Activated T-cell treated with anti-CD3 and anti-CD28 coated beads for 4 hours (primary cell): ENCODE measurements at regions not wholly inside any gene's neighbourhood (a gene's known extent, or its start where the extent isn't known, plus 50 kb on each side); places are given as distances from the start of the nearest gene placed in this dataset.

Experiments
- DNase-seq: peaks from one replicate; pipeline ENCODE4 v3.0.0-alpha.2; 2020

DNA sequence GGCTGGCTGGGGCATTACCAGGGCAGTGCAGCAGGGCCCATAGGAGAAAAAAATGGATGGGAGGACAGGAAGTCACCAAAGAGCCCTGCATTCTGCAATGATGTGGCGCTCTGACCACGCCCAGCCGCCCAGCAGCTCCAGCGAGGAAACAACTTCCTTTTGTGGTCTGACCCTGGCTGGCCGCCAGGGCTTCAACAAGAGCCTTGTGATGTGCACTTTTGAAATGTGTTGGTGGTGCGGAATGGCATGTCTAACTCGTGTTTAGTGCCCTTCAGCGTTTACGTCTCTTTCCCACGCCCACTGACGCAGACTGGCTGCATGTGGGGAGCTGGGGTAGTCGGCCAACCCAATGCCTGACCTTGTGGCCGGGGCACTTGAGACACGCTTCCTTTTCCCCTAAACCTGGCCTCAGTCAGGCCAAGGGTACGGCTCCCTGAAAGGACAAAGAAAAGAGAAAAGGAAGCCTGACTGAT is 81.9 kb upstream of the CTNNB1 start:
- DNase-seq, result peak; percentile 40

GRCh38 chr3:41118461-41119390 is 80.6 kb upstream of the CTNNB1 start:
- no peak for DNase-seq

- DNase-seq, result no peak
Measured at GRCh38 chr3:41120460-41120859, 78.8 kb upstream of the CTNNB1 start.

DNA sequence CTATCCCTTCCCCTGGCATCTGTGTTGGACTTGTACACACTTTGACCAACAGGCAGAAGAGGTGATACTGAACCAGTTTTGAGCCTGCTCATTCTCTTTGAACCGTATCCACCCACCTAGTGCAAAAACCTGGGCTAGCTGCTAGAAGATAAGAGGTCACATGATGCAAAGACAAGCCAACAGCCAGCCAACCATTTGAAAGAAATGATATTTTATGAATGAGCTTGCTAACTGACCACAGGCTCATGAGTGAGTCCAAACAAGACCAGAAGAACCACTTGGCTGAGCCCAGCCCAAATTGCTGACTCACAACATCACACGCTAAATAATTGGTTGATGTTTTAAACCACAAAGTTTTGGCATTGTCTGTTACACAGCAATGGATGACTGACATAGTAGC is 74.0 kb upstream of the CTNNB1 start:
- DNase-seq, result no peak

GRCh38 chr3:41126472-41126871 is 72.8 kb upstream of the CTNNB1 start:
- no peak for DNase-seq

- no peak for DNase-seq
Measured at GRCh38 chr3:41126961-41127360, 72.3 kb upstream of the CTNNB1 start.

GRCh38 chr3:41127414-41127813 is 71.9 kb upstream of the CTNNB1 start:
- no peak for DNase-seq

- no peak for DNase-seq
Measured at GRCh38 chr3:41129731-41130130, 69.6 kb upstream of the CTNNB1 start.

GRCh38 chr3:41131224-41131623 is 68.1 kb upstream of the CTNNB1 start:
- no peak for DNase-seq

DNA sequence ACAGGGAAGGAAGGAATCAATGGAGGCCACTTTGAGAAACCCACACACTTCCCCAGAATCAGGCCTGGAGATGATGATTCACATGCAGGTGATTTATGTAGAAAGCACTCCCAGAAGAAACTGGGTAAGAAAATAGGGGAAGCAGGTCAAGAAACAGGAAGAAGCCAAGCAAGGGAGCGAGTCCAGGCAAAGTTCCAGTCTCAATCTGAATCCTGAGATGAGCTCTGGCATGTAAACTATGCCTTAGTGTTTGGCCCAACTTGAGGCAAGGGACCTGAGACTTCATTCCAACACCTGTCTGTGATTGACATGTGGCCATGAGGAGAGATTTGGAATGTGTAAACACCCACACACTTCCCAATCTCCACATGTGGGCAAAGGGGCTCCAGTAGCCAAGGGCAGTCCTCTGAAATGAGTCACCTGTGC is 61.6 kb upstream of the CTNNB1 start:
- no peak for DNase-seq

- no peak for DNase-seq
Measured at GRCh38 chr3:41138146-41138545, 61.2 kb upstream of the CTNNB1 start.

DNA sequence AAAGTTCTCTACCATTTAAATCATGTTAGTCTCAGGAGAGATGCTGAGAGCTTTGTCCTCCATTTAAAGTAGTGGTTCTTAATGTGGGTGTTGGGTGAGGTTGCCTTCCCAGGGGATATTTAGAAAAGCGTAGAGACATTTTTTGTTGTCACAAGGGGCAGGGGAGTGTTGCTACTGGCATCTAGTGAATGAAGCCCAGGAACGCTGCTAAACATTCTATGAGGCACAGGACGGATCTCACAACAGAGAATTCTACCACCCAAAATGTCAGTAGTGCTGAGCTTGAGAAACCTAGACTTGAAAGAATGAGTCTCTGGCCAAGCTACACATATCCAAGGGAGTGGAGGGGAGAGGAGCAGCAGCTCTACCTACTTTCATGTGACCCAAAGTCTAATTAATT is 60.7 kb upstream of the CTNNB1 start:
- no peak for DNase-seq

DNA sequence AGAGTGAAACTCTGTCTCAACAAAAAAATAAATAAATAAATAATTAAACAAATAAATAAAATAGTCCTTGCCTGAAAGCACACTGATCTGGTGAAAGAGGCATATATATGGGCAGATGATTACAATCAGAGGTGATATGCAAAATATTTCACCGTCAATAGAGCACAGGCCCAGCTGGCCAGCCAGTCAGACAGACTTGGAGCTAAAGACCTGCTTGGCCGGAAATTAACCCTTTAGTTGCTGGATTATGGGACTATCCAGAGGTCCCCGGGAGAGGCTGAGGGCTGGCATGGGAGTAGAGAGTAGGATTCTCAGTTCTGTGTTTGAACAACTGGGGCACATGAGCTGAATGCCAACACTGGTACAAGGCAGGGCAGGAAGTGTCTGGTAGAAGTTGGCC is 59.1 kb upstream of the CTNNB1 start:
- DNase-seq, result no peak

GRCh38 chr3:41141433-41142167 is 57.7 kb upstream of the CTNNB1 start:
- DNase-seq, result no peak

DNA sequence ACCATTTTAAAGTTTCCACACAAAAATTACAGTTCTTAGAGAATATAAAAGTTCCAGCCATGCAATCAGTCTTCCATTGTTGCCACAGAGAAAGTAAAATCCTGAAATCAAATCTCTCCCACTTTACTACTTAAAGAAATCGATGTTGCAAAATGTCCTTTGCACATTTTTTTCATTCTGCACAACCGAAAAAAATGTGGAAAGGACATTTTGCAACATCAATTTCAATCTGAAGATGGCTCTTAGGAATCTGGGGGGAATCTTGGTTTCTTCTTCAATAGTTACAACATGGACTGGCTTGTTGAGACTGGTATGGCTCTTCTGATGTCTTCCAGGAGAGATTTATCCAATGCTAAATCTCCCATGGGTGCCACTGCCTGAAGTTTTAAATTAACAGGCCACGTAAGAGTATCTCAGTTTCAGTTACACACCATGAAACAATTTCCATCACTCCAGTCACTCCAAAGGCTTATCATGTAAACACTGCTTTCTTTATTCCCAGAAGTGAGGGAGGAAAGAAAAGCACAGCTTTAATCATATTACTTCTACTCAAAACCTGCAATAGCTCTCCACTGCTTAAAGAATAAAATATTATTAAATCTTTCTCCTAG is 55.8 kb upstream of the CTNNB1 start:
- DNase-seq, result no peak

DNA sequence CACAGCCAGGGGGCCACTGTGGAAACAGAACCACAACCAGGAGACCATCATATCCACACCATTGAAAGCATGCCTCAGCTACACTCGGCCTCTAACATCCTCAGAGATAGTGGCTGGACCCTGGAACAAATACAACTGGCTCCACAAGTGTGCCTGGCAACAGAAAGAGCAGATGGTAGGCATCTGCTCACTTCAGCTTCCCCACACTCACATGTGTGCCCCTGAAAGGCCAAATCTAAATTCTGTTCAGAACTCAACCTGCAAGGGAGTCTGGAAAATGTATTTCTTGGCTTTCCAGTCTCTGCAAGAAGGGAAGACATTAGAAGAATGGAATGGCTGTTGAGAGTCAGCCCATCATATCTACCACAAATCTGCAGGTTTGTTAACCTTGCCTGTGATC is 54.7 kb upstream of the CTNNB1 start:
- no peak for DNase-seq

DNA sequence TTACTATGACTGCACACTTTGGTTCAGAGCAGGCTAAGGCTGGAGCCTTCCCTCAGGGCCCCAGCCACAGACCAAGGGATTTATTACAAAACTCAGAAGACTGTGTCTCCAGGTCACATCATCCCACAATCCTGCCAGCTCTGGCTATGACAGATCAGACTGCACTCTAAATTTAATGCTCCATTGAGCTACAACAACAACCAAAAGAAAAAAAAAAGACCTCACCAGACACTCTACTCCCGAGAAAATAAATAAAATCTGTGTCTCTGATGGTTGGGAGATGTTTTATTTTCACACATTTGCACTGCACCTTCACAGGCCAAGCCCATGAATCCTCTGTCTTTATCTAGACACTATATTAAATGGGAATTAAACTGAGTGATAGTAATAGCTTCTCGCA is 50.8 kb upstream of the CTNNB1 start:
- no peak for DNase-seq

DNA sequence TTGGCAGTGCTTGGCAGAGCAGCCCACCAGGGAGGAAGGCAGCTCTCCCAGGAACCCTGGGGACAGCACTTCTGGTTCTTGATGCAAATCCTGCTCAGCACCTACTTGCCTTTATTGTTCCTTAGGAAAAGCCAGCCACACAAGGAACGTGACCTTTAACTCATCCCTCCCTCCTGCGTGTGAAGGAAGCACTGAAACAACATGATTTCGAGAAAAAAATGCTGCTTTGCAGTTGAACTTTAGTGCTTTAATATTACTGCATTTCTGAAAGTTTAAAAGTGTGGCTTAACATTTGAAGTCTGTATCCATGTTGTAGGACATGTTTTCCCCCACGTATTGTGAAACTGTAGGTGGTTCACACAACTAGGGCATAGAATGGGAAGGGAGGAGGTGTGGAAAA is 50.4 kb upstream of the CTNNB1 start:
- no peak for DNase-seq
